ENCODE measurements at regions not wholly inside any gene's neighbourhood (a gene's known extent, or its start where the extent isn't known, plus 50 kb on each side); places are given as distances from the start of the nearest gene placed in this dataset.

DNA sequence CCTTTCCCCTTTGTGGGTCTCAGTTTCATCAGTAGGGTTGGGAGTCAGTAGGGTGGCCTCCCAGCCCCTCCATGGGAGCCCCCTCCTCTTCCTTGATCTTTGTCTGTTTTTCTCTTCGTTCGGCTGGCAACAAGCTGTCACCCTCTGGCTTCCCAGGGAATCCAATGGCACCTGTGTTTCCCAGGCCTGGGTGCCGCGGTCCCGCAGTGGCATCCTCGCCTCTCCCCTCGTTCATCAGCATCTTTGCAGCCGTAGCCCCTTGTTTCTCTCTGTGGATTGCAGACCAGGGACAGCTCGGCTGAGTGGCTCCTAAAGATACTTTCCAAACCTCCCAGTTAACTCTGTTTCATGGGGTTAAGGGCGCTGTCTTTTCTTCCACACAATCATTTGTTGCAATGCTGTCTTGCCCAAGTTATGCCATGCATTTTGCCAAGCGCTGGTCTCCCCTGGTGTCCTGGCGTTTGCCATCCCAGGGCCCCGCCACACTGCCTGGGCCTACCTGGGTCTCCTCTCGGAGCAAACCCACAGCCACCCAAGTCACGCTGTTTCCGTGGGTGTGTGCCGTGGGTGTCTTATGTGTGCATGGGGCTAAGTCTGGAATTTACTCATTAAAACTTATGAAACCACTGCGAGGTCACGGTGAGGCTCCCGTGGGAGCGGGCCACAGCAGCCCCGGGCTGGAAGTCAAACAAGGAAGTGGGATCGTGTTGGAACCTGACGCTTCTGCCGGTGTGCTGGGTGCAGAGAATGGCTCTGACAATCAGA lies 189.4 kb upstream of the SHH start:
- DNase-seq, result no peak

DNA sequence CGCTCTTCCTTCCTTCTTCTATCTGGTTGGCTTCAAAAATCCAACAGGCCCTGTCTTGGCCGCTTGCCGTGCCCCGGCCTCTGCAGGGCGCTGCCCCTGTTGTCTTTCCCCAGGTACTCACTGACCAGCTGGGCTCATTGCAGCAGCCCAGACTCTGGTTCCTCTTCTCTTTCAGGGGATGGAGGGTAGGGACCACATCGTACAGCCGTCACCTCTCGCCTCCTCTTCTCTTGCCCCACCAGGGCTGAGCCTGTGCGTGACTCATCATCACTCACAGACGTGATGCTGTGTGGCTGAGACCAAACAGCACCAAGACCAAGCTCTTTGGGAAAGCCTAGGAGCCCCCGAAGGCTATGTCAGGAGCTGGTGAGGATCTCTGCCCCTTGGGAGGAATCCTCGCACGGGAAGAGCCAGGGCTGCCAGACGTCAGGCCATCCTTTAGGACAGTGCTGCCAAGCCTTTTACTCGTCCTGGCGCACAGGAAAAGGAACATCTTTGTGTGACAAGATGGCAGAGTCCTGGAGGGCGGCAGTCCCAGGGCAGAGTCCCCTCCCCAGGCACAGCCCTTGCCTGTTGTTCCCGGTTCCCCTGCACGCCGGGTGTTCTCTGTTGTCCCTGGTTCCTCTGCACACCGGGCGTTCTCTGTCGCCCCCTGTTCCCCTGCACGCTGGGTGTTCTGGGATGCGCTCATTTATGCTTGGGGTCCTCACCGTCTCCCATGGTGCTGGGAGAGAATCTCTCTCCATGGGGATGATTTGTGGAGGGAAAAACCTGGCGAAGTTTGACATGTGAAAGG lies 188.5 kb upstream of the SHH start:
- peak; percentile 85 for DNase-seq

DNA sequence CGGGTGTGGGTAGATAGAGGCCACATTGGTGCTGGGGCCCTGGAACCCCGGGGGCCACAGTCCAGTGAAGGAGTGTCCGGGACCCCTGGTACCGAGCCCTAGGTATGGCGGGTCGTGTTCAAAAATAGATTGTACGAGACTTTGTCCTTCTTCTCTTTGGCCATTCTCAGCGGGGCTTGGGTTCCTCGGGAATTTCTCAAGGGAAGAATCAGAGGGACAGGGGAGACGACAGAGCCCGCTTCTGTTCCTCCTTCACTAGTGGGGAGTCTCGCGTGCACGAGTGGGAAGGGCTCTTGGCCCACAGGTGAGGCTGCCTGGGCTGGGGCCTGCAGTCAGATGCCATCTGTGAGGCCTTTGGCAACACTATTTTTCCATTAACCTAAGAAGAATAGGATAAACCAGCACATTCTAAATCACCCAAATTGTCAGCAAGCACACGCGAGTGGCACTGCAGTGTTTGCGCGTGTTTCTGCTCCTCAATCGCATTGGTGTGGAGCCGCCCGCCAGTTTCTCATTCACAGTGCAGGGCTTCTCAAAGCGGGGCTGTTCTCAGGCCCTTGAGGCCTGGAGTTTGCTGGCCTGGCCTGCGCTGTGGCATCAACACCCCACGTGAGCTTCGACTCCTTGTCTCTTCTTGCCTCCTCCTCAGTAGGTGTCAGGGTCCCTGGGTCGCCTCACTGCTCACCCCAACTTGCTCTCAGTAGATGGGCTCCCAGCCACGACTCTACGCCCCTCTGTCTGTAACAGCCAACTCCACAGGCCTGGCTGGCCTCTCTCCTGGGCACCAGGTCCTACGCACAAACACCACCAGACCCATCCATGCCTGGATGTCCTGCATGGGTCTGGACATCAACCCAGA lies 187.6 kb upstream of the SHH start:
- no peak for DNase-seq

DNA sequence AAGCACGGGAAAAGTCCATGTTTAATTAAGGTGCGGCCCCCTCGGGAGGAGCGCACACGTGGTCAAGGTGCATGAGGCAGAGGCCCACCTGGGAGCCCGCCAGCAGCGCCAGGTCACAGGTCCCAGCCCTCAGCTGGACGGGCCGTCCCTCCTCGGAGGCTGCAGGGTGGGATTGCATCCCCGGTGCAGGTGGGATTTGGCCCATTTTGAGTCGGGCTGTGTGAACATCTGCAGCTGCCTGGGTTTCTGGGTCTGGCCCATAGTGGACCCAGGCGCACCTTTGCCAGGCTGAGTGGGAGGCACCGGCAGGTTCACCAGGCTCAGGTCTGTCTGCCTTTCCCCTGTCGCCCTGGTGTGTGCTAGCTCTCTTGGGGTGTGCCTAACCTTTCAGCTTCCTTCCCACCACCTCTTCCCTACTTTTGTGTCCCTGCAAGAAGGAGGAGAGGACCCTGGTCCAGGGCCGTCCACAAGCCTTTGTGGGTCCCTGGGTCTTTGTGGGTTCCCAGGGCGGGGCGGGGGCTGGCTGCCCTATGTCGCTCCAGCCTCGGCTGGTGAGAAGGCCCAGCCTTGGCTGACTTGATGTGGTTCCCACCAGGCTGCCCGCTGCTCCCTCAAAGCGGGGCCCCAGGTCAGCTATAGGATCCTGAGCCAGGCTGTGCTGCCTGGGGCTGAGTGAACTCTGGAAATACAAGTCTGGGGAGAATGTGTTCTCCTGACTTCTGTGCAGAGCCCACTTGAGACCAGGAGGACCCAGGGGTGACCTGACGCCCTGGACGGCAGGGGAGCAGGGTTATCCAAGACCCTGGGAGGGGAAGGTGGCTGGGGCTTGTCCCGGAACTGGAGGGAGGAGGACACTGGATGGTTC lies 186.7 kb upstream of the SHH start:
- DNase-seq, result no peak

DNA sequence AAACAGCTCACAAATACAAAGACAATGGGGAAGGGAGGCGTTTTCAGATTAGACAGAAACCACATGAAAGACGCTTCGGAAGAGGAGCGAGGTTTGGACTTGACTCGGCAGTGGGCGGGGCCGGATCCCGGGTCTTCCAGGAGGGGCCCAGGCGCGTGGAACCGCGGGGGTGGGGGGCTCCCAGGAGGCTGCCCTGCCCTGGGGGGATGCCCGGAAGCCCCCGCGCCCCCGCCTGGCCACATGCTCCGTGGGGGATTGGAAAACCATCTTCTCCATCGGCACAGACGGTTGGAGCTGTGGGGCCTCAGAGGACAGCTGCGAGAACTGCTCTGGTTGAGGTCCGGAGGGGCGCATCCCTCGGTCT lies 186.0 kb upstream of the SHH start:
- no peak for DNase-seq

DNA sequence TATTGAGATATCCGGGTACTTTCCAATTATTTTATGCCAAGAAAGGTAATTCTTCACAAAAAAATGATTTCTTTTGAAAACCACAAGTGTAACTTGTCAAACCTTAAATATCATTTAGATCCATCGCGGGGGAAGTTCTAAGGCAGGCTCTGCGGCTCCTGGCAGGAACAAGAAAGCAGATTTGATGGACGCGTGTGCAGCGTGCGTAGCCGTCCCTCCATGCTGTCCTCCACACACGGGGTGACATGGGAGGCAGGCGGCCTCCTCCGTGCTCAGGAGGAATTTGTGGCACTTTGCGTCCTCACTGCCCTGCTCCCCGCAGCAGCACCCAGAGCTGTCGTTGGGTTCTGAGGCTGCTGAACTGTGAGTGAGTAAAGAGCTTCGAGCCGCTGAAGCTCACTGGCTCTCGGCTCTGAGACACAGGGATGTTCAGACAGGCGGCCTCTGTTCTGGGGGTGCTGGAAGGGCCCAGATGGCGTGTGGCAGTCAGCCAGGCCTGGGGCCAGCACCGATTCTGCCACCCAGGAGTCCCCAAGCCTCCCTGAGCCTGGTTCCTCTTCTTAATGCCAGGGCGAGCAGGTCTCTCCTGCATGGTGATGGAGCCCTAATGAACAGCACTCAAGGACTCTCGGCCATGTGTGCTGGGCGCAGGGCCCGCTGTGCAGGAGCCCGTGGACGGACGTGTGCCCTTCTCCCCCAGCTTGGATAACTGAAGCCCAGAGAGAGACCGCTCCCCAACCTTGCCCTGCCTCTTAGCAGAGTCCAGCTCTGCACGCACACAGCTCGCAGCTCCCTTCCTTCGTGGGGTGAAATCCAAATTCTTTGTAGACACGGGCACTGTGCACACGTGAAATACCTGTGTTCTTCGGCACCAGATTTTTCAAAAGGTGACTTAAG lies 185.4 kb upstream of the SHH start:
- DNase-seq, result no peak

DNA sequence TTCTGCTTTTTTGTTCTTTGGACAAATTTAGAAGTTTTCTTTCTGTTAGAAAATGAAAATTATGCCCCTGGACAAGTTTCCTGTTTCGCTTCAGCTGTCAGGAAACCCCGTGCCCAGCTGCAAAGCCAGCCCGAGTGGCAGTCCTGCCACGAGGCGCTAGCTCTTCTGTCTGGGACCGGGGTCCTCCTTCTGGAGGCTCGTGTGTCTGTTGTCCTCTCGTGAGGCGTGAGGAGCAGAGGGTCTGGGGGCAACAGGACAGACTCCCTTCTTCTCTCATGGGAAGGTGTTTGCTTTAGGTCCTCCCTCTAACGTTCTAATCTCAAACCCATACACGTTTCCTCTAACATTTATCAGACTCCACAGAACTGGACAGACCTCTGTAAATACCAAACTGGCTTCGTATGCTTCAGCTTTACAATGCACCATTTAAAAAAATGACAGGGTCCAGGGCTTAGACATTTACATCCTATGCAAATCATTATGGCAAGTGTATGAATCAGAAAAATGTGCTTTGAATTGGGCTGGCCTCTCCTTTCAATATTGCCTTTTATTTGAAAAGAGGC lies 184.5 kb upstream of the SHH start:
- peak; percentile 51 for DNase-seq

DNA sequence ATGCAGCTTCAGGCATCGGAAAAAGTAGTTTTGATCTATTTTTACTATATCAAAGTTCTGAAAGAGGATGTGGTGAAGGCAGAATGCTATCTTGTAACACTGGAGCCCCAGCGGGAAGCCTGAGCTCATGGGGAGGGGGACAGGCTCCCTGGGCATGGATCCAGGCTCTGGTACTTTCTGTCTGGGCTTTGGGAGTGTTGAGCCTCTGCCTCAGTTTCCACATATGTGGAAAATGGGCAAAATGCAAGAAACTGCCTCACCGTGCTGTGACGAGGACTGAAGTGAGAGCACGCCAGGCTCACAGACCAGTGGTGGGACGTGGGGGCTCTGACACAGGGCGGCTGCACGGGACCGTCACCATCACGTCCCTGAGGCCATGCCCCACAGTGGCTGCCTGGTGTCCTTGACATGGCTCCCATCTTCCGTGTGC lies 182.9 kb upstream of the SHH start:
- peak; percentile 97 for DNase-seq

DNA sequence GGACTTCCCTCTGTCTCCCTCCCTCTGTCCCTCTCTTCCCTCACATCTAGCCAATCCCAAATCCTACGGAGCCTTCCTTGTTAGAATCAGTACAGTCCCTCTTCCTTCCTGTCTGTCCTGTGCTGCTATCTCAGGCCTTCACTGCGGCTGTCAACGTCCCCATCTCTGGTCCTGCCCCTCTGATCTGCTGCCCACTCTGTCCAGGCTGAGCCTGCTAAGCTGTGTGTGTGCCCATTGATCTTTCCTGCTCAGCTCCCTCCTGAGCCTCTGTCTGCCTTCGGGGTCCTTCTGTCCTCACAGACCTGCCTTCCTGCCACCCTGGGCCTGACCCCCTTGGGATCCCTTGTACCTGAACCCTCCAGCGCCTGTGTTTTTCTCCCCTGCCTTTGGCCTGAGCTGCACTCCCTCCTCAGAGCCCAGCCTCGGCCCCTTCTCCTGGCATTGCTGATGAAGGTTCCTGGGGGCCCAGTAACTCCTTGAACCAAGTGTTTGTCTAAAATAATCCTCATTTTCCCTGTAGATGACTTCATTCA lies 182.1 kb upstream of the SHH start:
- DNase-seq, result no peak

DNA sequence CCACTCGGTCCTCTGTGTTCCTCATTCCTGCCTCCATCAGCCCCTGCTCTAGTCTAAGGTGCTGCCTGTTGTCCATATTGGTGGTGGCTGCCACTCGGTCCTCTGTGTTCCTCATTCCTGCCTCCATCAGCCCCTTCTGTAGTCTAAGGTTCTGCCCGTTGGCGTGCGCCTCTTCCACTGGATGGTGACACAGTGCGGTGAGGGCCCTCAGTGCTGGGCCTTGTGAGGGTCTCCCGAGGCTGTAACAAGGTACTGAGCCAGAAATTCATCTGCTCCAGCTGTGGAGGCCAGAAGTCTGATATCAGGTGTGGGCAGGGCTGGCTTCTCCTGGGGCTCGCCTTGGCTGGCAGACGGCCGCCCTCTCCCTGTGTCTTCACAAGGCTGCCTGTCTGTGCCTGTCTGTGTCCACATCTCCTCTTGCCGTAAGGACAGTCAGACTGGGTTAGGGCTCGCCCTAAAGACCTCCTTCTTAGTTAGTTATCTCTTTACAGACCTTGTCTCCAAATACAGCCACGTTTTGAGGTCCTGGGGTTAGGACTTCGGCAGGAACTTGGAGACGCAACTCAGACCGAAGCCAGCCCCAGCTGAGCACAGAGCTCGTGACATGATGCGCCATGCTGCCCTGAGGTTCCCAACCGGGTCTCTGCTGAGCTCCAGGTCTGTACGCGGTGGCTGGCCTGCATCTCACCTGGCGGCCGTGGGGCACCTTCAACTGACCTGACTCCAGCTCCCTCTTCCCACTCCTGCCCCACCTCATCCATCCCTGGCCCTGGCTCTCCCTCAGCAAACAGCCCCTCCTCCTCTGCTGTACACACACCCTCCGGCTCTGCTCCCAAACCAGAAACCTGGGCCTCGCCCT lies 181.4 kb upstream of the SHH start:
- DNase-seq, result no peak

DNA sequence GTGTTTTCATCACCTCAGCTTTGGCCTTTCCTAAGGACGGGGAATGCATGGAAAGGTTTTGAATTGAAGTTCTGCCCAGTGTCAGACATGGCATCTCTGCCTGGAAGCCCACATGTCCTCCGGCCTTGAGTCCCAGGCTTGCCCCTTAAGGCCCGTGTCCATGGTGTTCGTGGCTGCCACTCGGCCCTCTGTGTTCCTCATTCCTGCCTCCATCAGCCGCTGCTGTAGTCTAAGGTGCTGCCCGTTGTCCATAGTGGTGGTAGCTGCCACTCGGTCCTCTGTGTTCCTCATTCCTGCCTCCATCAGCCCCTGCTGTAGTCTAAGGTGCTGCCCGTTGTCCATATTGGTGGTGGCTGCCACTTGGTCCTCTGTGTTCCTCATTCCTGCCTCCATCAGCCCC lies 180.7 kb upstream of the SHH start:
- DNase-seq, result no peak

DNA sequence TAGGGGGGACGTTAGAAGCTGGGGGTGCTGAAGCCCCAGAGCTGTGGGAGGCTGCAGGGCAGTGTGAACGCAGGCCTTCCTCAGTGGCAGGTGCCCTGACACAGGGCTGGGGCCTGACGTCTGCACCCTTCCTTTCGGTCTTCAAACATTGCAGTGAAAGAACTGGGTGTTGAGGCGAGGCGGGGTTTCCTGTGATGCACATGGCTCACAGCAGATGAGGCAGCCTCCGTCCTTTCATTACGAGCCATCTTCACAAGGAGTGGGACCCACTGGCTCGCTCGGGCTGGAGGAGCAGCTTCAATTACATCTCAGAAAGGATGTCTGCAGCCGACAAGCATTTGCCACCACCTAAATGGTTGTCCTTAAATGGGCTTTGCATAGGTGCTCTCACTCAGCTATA lies 180.3 kb upstream of the SHH start:
- DNase-seq, result no peak

DNA sequence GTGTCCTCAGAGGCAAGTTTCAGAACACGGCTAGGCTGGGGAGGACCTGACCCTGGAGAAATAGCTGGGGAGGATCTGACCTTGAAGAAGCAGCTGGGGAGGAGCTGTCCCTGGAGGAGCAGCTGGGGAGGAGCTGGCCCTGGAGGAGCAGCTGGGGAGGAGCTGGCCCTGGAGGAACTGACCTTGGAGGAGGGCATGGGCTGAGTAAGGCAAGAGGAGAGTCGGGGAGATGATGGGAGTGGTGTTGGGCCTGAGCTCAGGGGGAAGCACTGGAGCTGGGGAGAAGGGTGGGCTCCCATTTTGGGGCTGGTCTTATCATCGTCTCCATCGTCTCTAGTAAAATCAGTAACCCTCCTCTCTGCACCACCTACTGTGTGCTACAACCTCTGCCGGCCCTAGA lies 179.8 kb upstream of the SHH start:
- DNase-seq, result no peak

DNA sequence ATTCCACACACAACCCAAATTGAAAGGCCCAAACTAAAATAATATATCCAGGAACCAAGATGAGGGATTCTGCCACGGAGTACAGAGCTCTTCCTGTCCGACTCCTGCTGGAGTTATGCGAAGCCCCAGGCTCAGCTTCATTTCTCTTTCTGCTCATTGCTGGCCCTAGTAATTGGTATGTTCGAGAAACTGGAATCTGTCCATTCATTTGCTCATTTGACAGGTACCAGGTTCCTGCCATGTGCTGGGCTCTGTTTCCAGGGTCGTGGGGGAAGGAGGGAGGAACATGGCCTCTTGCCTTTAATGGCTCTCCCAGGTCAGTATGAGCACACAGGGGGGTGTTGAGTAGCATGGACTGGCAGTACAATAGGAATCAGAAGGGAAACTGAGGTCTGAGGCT lies 179.2 kb upstream of the SHH start:
- DNase-seq, result no peak

DNA sequence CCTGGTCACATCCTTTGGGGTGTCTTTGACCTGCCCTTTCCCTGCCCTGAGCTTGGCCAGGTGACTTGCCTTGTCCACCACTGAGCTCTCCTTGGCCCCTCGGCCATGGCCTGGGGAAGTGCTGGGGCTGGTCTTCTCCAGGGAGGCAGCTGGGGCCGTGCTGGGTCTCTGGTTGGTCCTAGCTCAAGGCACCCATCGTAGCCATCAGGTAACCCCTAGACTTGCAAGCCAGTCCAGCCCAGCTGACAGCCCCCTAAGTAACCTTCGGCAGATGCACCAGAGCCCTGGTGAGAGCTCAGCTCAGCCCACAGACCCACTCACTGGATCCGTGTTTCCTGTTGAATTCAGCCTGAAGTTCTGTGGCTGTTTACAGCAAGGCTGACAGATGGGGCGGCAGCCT lies 176.2 kb upstream of the SHH start:
- no peak for DNase-seq

DNA sequence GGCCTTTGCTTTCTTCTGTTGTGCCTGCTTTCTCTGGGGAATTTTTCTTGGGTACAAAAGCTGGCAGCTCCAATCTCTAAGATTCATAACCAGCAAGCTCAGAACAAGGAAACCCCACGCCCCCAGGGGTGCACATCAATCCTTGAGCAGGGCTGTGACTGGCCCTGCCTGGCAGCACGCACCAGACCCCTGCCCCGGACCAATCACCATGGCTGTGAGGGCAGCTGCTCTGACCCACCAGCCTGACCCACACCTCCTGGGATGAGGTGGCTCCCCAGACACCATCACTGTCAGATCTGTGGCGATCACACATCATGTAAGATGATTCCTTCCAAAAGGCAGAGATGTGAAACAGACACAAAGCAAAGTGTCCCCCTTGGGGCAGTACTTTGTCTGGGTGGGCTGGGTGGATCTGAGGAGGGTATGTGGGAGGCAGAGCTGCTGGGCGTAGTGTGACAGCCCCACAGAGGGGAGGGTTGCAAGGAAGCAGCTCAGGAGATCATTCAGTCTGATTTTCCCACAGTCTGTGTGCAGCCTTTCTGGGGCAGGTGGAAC lies 175.5 kb upstream of the SHH start:
- DNase-seq, result no peak

DNA sequence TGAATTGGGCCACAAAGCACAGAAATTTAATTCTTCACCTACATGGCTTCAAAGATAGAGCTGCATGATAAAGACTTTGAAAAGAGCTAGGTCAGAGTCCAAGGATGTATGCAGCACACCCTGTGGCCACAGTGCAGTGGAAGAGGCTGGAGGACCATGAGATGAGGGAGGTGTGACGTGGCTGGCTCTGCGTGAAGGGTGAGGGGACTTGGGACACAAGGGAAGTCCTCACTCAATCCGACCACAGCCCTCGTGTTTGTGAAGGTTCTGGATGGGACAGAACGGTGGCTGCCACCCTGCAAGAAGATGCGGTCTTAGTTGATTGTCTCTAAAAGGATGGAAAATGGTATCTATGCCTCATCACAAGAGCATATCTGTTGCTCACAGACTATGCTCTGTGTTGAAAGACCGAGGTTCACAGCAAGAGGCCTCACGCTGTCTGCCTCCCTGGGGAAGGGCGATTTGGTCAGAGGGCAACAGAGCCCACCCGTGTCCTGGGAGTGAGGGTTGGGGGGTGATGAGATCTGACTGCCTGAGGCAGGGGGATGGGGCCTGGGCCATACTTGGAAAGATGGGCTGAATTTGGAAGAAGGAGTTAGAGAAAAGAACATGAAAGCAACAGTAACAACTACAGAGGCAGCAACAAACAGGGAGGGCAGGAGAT lies 174.4 kb upstream of the SHH start:
- DNase-seq, result no peak

DNA sequence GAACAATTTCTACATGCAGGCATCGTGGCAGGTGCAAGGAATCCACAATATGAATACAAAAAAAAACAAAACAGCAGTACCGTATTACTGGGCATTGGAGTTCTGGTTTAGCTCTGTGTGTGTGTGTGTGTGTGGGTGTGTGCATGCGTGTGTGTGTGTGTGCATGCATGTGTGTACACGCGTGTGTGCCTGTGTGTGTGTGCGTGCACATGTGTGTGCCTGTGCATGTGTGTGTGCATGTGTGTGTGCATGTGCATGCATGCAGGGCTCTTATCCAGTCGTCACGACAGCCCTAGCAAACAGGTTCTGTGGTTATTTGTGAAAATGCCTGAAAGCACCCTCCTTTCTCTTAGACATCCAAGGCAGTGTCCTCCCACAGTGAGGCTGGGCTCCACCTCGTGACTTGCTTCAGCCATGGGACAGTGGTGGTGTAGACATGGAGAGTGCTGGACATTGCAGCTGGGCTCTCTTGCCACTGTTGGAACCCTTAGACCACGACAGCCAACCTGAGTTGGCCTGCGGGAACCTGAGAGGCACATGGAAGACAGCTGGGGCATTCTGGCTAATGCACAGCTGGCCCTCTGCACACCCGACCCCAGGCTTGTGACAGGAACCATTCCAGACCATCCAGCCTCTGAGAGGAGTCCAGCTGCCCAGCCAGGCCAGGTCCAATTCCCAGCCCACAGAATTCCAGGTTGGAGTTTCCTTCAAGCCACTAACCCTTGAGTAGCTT lies 173.4 kb upstream of the SHH start:
- no peak for DNase-seq

Data from MV-4-11 (cell line).